A549 (cell line): ENCODE measurements at regions not wholly inside any gene's neighbourhood (a gene's known extent, or its start where the extent isn't known, plus 50 kb on each side); places are given as distances from the start of the nearest gene placed in this dataset.

Source experiments
- ATAC-seq, 2 experiments: fragments of 200-7000 bp in 1 of 2; fragments of >200 bp in 1 of 2; cut with Nextera tagmentation in 1 of 2; cut with Tn5 transposase in 1 of 2; 3 replicates each; pipeline versions ENCODE4 v1.8.0 to v1.9.1; 2018 to 2020; ENCODE audit warnings: mild to moderate bottlenecking in 1 of 2, moderate library complexity in 1 of 2
- CTCF ChIA-PET: fragments of 300-600 bp; sonication (Branson Sonifier 250); formaldehyde crosslinking; extraction: SDS; loops from one replicate; lab custom pipeline; 2021; ENCODE audit warnings: antibody characterized with exemption, inconsistent platforms; lab: Yijun Ruan, JAX
- POLR2A ChIA-PET: fragments of 350-600 bp; formaldehyde crosslinking; extraction: SDS; loops from one replicate; lab custom pipeline; 2021; ENCODE audit warnings: antibody characterized with exemption, inconsistent platforms; lab: Yijun Ruan, JAX
- DNase-seq, 2 experiments: peaks; one replicate each; pipeline versions ENCODE4 v3.0.0 to v3.0.0-alpha.2; 2011 to 2016; ENCODE audit warnings: low read depth in 1 of 2, low spot score in 1 of 2
- FAIRE-seq: peaks from 2 replicates; lab custom pipeline; 2011; peaks lifted over from hg19 to GRCh38; lab: Jason Lieb, UNC
- H3K27ac ChIP-seq, 2 experiments: fragments of >200 bp; sonication (Bioruptor Twin); formaldehyde crosslinking; 3 replicates each; pipeline ENCODE4 v1.5.1; 2016 to 2017
- H3K4me1 ChIP-seq: fragments of >200 bp; sonication (Bioruptor Twin); formaldehyde crosslinking; 3 replicates; pipeline ENCODE4 v1.6.1; 2016
- H3K4me2 ChIP-seq: fragments of >200 bp; sonication (Bioruptor Twin); formaldehyde crosslinking; 3 replicates; pipeline ENCODE4 v1.6.1; 2016
- H3K4me3 ChIP-seq: fragments of >200 bp; sonication (Bioruptor Twin); formaldehyde crosslinking; 3 replicates; pipeline ENCODE4 v1.5.1; 2016
- H3K9me3 ChIP-seq: fragments of >200 bp; sonication (Bioruptor Twin); formaldehyde crosslinking; 3 replicates; pipeline ENCODE4 v1.6.1; 2016
- CBX8 ChIP-seq: fragments of 200-600 bp; sonication (generic); IDR thresholded peaks from 2 replicates; pipeline ENCODE4 v1.6.1; 2016
- CHD4 ChIP-seq: fragments of 200-600 bp; sonication (generic); IDR thresholded peaks from 2 replicates; pipeline ENCODE4 v1.6.1; 2016; ENCODE audit warnings: antibody characterized with exemption, mild to moderate bottlenecking, borderline replicate concordance
- EHF ChIP-seq: fragments of 250-450 bp; sonication (Bioruptor Pico); IDR thresholded peaks from 2 replicates; pipeline ENCODE4 v1.5.0; 2020; ENCODE audit warnings: mild to moderate bottlenecking
- EP300 ChIP-seq, 2 experiments: fragments of >200 bp; sonication (Bioruptor Twin); formaldehyde crosslinking; IDR thresholded peaks; 2 replicates in 1 of 2; 3 replicates in 1 of 2; pipeline ENCODE4 v1.6.1; 2016 to 2017
- ESRRA ChIP-seq: fragments of 150-350 bp; IDR thresholded peaks from 2 replicates; pipeline ENCODE4 v1.6.1; 2014; ENCODE audit warnings: mild to moderate bottlenecking, low read length, borderline replicate concordance
- GATA3 ChIP-seq: IDR thresholded peaks from 2 replicates; pipeline ENCODE4 v1.6.1; 2012; ENCODE audit warnings: borderline replicate concordance
- HDAC2 ChIP-seq: fragments of 200-600 bp; sonication (generic); IDR thresholded peaks from 2 replicates; pipeline ENCODE4 v1.6.1; 2016
- HOXB13 ChIP-seq: fragments of 250-450 bp; sonication (Bioruptor Pico); IDR thresholded peaks from 2 replicates; pipeline ENCODE4 v1.5.0; 2020; ENCODE audit warnings: low read depth, mild to moderate bottlenecking, moderate library complexity
- HOXB5 ChIP-seq: fragments of 250-450 bp; sonication (Bioruptor Pico); IDR thresholded peaks from 2 replicates; pipeline ENCODE4 v1.5.0; 2020; ENCODE audit warnings: mild to moderate bottlenecking, moderate library complexity
- JUNB ChIP-seq: fragments of >200 bp; sonication (Bioruptor Twin); formaldehyde crosslinking; IDR thresholded peaks from 2 replicates; pipeline ENCODE4 v1.6.1; 2016
- KDM1A ChIP-seq: fragments of 200-600 bp; sonication (generic); IDR thresholded peaks from 2 replicates; pipeline ENCODE4 v1.6.1; 2016; ENCODE audit warnings: low read depth, mild to moderate bottlenecking
- KDM5A ChIP-seq: fragments of 200-600 bp; sonication (generic); IDR thresholded peaks from 2 replicates; pipeline ENCODE4 v1.6.1; 2016; ENCODE audit warnings: antibody characterized with exemption, mild to moderate bottlenecking
- MAFK ChIP-seq: fragments of 450-650 bp; IDR thresholded peaks from 2 replicates; pipeline ENCODE4 v1.6.1; 2014; ENCODE audit not compliant: partially characterized antibody
- MYC ChIP-seq: IDR thresholded peaks from 2 replicates; pipeline ENCODE4 v1.6.1; 2012; ENCODE audit warnings: mild to moderate bottlenecking, inconsistent platforms, low read length, improper control_type of control experiment, borderline replicate concordance
- NFE2L2 ChIP-seq: fragments of 150-350 bp; conservative IDR thresholded peaks from 2 replicates; pipeline ENCODE4 v1.6.1; 2014; ENCODE audit warnings: low read length
- NR3C1 ChIP-seq: fragments of >200 bp; sonication (Bioruptor Twin); formaldehyde crosslinking; IDR thresholded peaks from 3 replicates; pipeline ENCODE4 v1.6.1; 2017
- PHF8 ChIP-seq: fragments of 200-600 bp; sonication (generic); IDR thresholded peaks from 2 replicates; pipeline ENCODE4 v1.6.1; 2016; ENCODE audit warnings: low read depth, mild to moderate bottlenecking, antibody characterized with exemption, moderate library complexity, borderline replicate concordance
- POLR2AphosphoS2 ChIP-seq: conservative IDR thresholded peaks from 2 replicates; pipeline ENCODE4 v1.6.1; 2012; ENCODE audit warnings: low read length, improper control_type of control experiment, inconsistent platforms
- RAD21 ChIP-seq, 2 experiments: fragments of >200 bp in 1 of 2; sonication (Bioruptor Twin) in 1 of 2; formaldehyde crosslinking in 1 of 2; IDR thresholded peaks in 1 of 2; conservative IDR thresholded peaks in 1 of 2; 2 replicates in 1 of 2; 3 replicates in 1 of 2; pipeline ENCODE4 v1.6.1; 2012 to 2018; ENCODE audit warnings: inconsistent platforms in 1 of 2
- RARB ChIP-seq: fragments of 250-450 bp; sonication (Bioruptor Pico); IDR thresholded peaks from 2 replicates; pipeline ENCODE4 v1.8.0; 2021; ENCODE audit warnings: mild to moderate bottlenecking, moderate library complexity
- RCOR1 ChIP-seq: fragments of 150-350 bp; IDR thresholded peaks from 2 replicates; pipeline ENCODE4 v1.6.1; 2014; ENCODE audit warnings: antibody characterized with exemption, low read length, low read depth
- RNF2 ChIP-seq: fragments of 200-600 bp; sonication (generic); IDR thresholded peaks from 2 replicates; pipeline ENCODE4 v1.6.1; 2016; ENCODE audit warnings: low read depth, mild to moderate bottlenecking, antibody characterized with exemption, moderate library complexity, borderline replicate concordance
- SMC3 ChIP-seq: fragments of >200 bp; sonication (Bioruptor Twin); formaldehyde crosslinking; IDR thresholded peaks from 3 replicates; pipeline ENCODE4 v1.6.1; 2018; ENCODE audit warnings: inconsistent platforms
- SREBF2 ChIP-seq: fragments of 450-650 bp; IDR thresholded peaks from 2 replicates; pipeline ENCODE4 v1.6.1; 2014; ENCODE audit warnings: mild to moderate bottlenecking, moderate library complexity
- TFCP2L1 ChIP-seq: fragments of 250-450 bp; sonication (Bioruptor Pico); IDR thresholded peaks from 2 replicates; pipeline ENCODE4 v1.5.0; 2021; ENCODE audit warnings: mild to moderate bottlenecking
- ZFP36 ChIP-seq: fragments of 450-650 bp; IDR thresholded peaks from 2 replicates; pipeline ENCODE4 v1.6.1; 2014; ENCODE audit warnings: borderline replicate concordance; ENCODE audit not compliant: partially characterized antibody
- ZNF302 ChIP-seq: fragments of 250-450 bp; sonication (Bioruptor Pico); IDR thresholded peaks from 2 replicates; pipeline ENCODE4 v1.9.0; 2021; ENCODE audit warnings: inconsistent platforms, mild to moderate bottlenecking, moderate library complexity
- WGBS: methylation state at CpG from one replicate; pipeline ENCODE4 v1.1.6; 2017; ENCODE audit errors: missing lambda C conversion rate; 5-methylcytosine and 5-hydroxymethylcytosine counted together
- TF ChIP-seq, protein P1 (sequence below): fragments of 150-350 bp; IDR thresholded peaks from 2 replicates; pipeline ENCODE4 v1.6.1; 2014; ENCODE audit warnings: low read depth, mild to moderate bottlenecking, low read length
- TF ChIP-seq, protein P2 (sequence below): fragments of >200 bp; sonication (Bioruptor Twin); formaldehyde crosslinking; IDR thresholded peaks from 2 replicates; pipeline ENCODE4 v1.6.1; 2016
- TF ChIP-seq, protein P3 (sequence below): IDR thresholded peaks from 2 replicates; pipeline ENCODE4 v1.6.1; 2012
- TF ChIP-seq, protein P4 (sequence below): IDR thresholded peaks from 2 replicates; pipeline ENCODE4 v1.6.1; 2012
- TF ChIP-seq, protein P5 (sequence below): IDR thresholded peaks from 2 replicates; pipeline ENCODE4 v1.6.1; 2012; ENCODE audit warnings: low read depth, borderline replicate concordance
- TF ChIP-seq, protein P6 (sequence below): fragments of >200 bp; sonication (Bioruptor Twin); formaldehyde crosslinking; IDR thresholded peaks from 3 replicates; pipeline ENCODE4 v1.6.1; 2016

DNA sequence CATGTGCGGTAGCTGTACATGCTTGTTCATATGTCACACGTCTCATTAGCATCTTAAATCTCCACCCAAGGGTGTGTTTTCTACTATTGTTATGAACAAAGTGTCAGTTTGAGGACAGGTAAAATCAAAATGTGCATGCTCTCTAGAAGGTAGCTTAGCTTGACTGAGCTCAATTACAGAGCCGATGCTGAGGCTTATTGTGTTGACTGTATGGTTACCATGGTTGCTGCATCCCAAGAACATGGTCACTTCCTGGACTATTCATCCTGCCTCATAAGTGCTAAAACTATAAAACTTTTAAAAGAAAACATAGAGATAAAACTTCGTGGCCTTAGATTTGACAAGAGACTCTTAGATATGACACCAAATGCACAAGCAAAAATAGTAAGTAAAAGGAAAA lies 426.1 kb upstream of the CTNND2 start:
- no peak for ATAC-seq
- POLR2A ChIA-PET, result no interaction called here
- Histone ChIP-seq H3K4me2 (no peak overlapping the region), H3K4me1 (no peaks in the 10 kb centered on the region), H3K9me3 (no peaks in the 10 kb centered on the region; the same call in 2 of the 3 replicates), H3K4me3 (no peak overlapping the region), H3K27ac (no peak overlapping the region)
- FAIRE-seq, result no peak
- no peak for DNase-seq
- no peak for TF ChIP-seq MYC
- TF ChIP-seq, protein P1, sequence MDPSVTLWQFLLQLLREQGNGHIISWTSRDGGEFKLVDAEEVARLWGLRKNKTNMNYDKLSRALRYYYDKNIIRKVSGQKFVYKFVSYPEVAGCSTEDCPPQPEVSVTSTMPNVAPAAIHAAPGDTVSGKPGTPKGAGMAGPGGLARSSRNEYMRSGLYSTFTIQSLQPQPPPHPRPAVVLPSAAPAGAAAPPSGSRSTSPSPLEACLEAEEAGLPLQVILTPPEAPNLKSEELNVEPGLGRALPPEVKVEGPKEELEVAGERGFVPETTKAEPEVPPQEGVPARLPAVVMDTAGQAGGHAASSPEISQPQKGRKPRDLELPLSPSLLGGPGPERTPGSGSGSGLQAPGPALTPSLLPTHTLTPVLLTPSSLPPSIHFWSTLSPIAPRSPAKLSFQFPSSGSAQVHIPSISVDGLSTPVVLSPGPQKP, result no peak
- no peak for TF ChIP-seq TFCP2L1 (CRISPR knock-in tag)
- TF ChIP-seq, protein P2, sequence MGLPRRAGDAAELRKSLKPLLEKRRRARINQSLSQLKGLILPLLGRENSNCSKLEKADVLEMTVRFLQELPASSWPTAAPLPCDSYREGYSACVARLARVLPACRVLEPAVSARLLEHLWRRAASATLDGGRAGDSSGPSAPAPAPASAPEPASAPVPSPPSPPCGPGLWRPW, result no peak
- TF ChIP-seq HOXB5 (CRISPR knock-in tag), result no peak
- TF ChIP-seq RNF2, result no peak
- no peak for TF ChIP-seq KDM5A
- no peak for TF ChIP-seq NFE2L2
- no peak for TF ChIP-seq MAFK
- TF ChIP-seq RARB (CRISPR knock-in tag), result no peak
- no peak for TF ChIP-seq ZNF302 (CRISPR knock-in tag)
- TF ChIP-seq ESRRA, result no peak
- no peak for TF ChIP-seq NR3C1
- no peak for TF ChIP-seq RCOR1
- TF ChIP-seq, protein P3, sequence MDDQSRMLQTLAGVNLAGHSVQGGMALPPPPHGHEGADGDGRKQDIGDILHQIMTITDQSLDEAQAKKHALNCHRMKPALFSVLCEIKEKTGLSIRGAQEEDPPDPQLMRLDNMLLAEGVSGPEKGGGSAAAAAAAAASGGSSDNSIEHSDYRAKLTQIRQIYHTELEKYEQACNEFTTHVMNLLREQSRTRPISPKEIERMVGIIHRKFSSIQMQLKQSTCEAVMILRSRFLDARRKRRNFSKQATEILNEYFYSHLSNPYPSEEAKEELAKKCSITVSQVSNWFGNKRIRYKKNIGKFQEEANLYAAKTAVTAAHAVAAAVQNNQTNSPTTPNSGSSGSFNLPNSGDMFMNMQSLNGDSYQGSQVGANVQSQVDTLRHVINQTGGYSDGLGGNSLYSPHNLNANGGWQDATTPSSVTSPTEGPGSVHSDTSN, result no peak
- TF ChIP-seq CBX8, result no peak
- no peak for TF ChIP-seq HOXB13 (CRISPR knock-in tag)
- TF ChIP-seq POLR2AphosphoS2, result no peak
- TF ChIP-seq, protein P4, sequence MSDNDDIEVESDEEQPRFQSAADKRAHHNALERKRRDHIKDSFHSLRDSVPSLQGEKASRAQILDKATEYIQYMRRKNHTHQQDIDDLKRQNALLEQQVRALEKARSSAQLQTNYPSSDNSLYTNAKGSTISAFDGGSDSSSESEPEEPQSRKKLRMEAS, result no peak
- 5% methylated on average over 4 of the region's 4 CpGs for WGBS
- CTCF ChIA-PET, result no interaction called here

DNA sequence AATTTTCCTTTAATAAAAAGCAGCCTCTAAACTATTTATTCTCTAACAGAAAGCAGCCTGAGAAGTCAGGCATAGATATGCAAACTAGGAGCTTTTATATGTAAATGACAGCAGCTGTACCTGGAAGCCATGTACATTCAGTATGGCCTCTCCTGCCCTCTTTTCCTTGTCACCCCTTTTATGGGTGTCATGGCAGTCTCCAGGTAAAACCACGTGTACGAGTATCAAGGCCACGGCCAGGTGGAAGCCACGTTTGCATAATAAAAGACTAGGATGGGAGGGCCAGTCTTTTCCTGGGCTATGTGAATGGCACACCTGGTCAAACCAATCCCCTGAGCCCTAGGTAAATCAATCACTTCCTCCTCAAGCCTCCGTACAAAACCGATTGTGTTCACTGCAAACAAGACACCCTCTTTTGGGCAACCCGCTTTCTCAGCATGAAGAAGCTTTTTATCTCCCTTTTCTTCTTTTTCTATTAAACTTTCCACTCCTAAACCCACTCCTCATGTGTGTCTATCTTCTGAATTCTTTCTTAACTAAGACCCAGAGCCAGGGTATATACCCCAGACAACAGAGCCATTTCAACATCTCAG lies 419.5 kb upstream of the CTNND2 start:
- no peak for TF ChIP-seq SMC3
- no peak for TF ChIP-seq ZNF302 (CRISPR knock-in tag)
- TF ChIP-seq HDAC2, result no peak
- TF ChIP-seq, protein P5, sequence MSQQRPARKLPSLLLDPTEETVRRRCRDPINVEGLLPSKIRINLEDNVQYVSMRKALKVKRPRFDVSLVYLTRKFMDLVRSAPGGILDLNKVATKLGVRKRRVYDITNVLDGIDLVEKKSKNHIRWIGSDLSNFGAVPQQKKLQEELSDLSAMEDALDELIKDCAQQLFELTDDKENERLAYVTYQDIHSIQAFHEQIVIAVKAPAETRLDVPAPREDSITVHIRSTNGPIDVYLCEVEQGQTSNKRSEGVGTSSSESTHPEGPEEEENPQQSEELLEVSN, result no peak
- TF ChIP-seq KDM5A, result no peak
- no peak for TF ChIP-seq MYC
- TF ChIP-seq CHD4, result no peak
- TF ChIP-seq, protein P2, result no peak
- no peak for TF ChIP-seq EP300 (IDR thresholded peaks at IDR 0.05)
- no peak for TF ChIP-seq HOXB5 (CRISPR knock-in tag)
- TF ChIP-seq SREBF2, result no peak
- no peak for TF ChIP-seq JUNB
- TF ChIP-seq GATA3, result no peak
- TF ChIP-seq, protein P6, sequence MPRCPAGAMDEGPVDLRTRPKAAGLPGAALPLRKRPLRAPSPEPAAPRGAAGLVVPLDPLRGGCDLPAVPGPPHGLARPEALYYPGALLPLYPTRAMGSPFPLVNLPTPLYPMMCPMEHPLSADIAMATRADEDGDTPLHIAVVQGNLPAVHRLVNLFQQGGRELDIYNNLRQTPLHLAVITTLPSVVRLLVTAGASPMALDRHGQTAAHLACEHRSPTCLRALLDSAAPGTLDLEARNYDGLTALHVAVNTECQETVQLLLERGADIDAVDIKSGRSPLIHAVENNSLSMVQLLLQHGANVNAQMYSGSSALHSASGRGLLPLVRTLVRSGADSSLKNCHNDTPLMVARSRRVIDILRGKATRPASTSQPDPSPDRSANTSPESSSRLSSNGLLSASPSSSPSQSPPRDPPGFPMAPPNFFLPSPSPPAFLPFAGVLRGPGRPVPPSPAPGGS, result no peak
- no peak for TF ChIP-seq EHF (CRISPR knock-in tag)
- TF ChIP-seq, protein P1, result no peak
- TF ChIP-seq PHF8, result no peak
- no peak for TF ChIP-seq ZFP36
- TF ChIP-seq RAD21 (conservative IDR thresholded peaks at IDR 0.05 in 1 of 2, IDR thresholded peaks at IDR 0.05 in 1 of 2), result no peak
- no peak for TF ChIP-seq KDM1A
- TF ChIP-seq, all 56 proteins: peak for 0
- FAIRE-seq (no peak), ATAC-seq (no peak)

More for the DNA sequence above, 419.5 kb upstream of the CTNND2 start:
- H3K4me2 ChIP-seq, result no peak overlapping the region
- H3K9me3 ChIP-seq, result no peaks in the 10 kb centered on the region
- no peak overlapping the region for H3K27ac ChIP-seq
- ChIA-PET POLR2A (no interaction called here), CTCF (no interaction called here)
- 6% methylated on average over 7 of the region's 7 CpGs for WGBS
- no peaks in the 10 kb centered on the region for H3K4me1 ChIP-seq
- DNase-seq, result no peak
- H3K4me3 ChIP-seq, result no peak overlapping the region
